Esophagus squamous epithelium (tissue), 4 donors: ENCODE measurements at regions not wholly inside any gene's neighbourhood (a gene's known extent, or its start where the extent isn't known, plus 50 kb on each side); places are given as distances from the start of the nearest gene placed in this dataset.

Source experiments
- CTCF ChIP-seq, 6 experiments: fragments of 450-650 bp in 4 of 6; fragments of 200-600 bp in 2 of 6; sonication (generic) in 2 of 6; IDR thresholded peaks; one replicate each; pipeline ENCODE4 v1.5.1; 2016 to 2019; ENCODE audit warnings: antibody characterized with exemption in 6 of 6, mild to moderate bottlenecking in 4 of 6, moderate library complexity in 4 of 6
- POLR2A ChIP-seq, 4 donors: fragments of 450-650 bp; IDR thresholded peaks; one replicate each; pipeline ENCODE4 v1.6.1; 2017; ENCODE audit warnings: antibody characterized with exemption in 4 of 4, mild to moderate bottlenecking in 4 of 4, moderate library complexity in 3 of 4

- TF ChIP-seq POLR2A (IDR thresholded peaks at IDR 0.05) (no peak), CTCF (IDR thresholded peaks at IDR 0.05) (no peak)
These were observed 311.1 kb upstream of the C2CD4B start for GRCh38 chr15:62476163-62476562.
